Tibial artery (tissue), 4 donors: ENCODE measurements at regions not wholly inside any gene's neighbourhood (a gene's known extent, or its start where the extent isn't known, plus 50 kb on each side); places are given as distances from the start of the nearest gene placed in this dataset.

ENCODE experiments used
- DNase-seq, 2 donors: peaks; one replicate each; pipeline ENCODE4 v3.0.0-alpha.2; 2019
- H3K27ac ChIP-seq, 2 donors: fragments of 200-600 bp; sonication (generic) in 1 of 2; 1 replicate in 1 of 2; 2 replicates in 1 of 2; pipeline ENCODE4 v1.5.1; 2018 to 2019; ENCODE audit warnings: mild to moderate bottlenecking in 1 of 2
- H3K27me3 ChIP-seq, 2 donors: fragments of 200-600 bp; sonication (generic) in 1 of 2; one replicate each; pipeline versions ENCODE4 v1.5.1 to v1.6.0; 2016 to 2019
- H3K36me3 ChIP-seq, 3 donors: fragments of 200-600 bp; sonication (generic) in 2 of 3; one replicate each; pipeline ENCODE4 v1.5.1; 2016 to 2019; ENCODE audit warnings: mild to moderate bottlenecking in 2 of 3
- H3K4me1 ChIP-seq, 4 donors: fragments of 200-600 bp; sonication (generic) in 2 of 4; 1 replicate in 3 of 4; 2 replicates in 1 of 4; pipeline ENCODE4 v1.5.1; 2016 to 2019
- H3K4me3 ChIP-seq, 2 donors: fragments of 200-600 bp; sonication (generic) in 1 of 2; 1 replicate in 1 of 2; 2 replicates in 1 of 2; pipeline ENCODE4 v1.5.1; 2018 to 2019; ENCODE audit warnings: mild to moderate bottlenecking in 2 of 2
- H3K9me3 ChIP-seq, 3 donors: fragments of 200-600 bp; sonication (generic) in 1 of 3; one replicate each; pipeline ENCODE4 v1.5.1; 2016 to 2019
- intact Hi-C: fragments of 100-400 bp; cut with DNase I; formaldehyde crosslinking; loops from one replicate; pipeline ENCODE4 v1.15.0; 2023; ENCODE audit warnings: low total_unique reads
- TF ChIP-seq, protein P1 (sequence below), 2 experiments: fragments of 200-600 bp in 1 of 2; fragments of 450-650 bp in 1 of 2; IDR thresholded peaks; one replicate each; pipeline ENCODE4 v1.5.1; 2017 to 2019; ENCODE audit warnings: antibody characterized with exemption in 2 of 2, mild to moderate bottlenecking in 1 of 2, moderate library complexity in 1 of 2

DNA sequence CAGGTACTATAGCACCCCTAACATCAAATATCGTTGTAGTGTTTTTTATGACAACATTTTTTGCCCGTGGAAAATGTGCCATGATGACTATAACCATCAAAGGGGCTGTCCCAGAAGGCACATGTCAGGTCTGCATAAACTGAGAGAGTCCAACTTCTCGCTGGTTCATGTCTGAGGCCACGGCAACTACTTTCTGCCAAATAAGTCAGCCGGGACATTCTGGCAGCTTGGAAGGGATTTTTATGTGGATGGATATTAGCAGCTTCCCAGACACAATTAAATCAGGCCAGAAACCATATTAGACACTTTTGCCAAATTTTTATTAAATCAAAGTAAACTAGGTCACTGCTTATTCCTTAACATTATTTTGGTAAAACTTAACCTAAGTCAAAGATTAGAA is 477.4 kb upstream of the FZD8 start:
- TF ChIP-seq, protein P1, sequence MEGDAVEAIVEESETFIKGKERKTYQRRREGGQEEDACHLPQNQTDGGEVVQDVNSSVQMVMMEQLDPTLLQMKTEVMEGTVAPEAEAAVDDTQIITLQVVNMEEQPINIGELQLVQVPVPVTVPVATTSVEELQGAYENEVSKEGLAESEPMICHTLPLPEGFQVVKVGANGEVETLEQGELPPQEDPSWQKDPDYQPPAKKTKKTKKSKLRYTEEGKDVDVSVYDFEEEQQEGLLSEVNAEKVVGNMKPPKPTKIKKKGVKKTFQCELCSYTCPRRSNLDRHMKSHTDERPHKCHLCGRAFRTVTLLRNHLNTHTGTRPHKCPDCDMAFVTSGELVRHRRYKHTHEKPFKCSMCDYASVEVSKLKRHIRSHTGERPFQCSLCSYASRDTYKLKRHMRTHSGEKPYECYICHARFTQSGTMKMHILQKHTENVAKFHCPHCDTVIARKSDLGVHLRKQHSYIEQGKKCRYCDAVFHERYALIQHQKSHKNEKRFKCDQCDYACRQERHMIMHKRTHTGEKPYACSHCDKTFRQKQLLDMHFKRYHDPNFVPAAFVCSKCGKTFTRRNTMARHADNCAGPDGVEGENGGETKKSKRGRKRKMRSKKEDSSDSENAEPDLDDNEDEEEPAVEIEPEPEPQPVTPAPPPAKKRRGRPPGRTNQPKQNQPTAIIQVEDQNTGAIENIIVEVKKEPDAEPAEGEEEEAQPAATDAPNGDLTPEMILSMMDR (IDR thresholded peaks at IDR 0.05), result no peak
- Histone ChIP-seq H3K36me3 (no peaks in the 10 kb centered on the region), H3K9me3 (no peaks in the 10 kb centered on the region), H3K27me3 (no peaks in the 10 kb centered on the region), H3K4me1 (peaks cover 0 to 64% (median 19%) of the 10 kb centered on the region in 4 donors), H3K27ac (peak overlapping the region; percentile 43 to 50), H3K4me3 (no peak overlapping the region)
- intact Hi-C loops, result no loop called here
- peak; percentile 54 to 69 for DNase-seq

DNA sequence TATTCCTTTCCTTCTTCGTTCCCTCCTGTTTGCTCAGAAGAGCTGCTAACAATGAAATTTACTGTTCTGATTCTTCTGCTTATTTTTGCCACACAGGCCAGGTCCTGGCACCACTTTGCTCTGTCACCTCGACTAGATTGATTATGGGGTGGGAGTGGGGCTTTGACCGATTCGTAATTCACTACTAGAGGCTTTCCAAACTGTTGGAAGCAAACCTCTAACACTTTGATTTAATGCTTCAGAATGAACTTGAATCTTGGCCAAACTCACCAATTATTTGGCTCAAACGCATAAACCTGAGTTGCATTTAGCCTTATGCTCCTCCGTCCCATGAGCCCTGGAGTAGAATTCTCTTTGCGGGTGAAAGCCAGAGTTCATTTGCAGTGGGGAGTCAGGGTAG is 476.2 kb upstream of the FZD8 start:
- Histone ChIP-seq H3K36me3 (no peaks in the 10 kb centered on the region), H3K9me3 (no peaks in the 10 kb centered on the region), H3K27ac (no peak overlapping the region), H3K27me3 (no peaks in the 10 kb centered on the region), H3K4me3 (no peak overlapping the region), H3K4me1 (peaks cover 0 to 69% (median 19%) of the 10 kb centered on the region in 4 donors)
- TF ChIP-seq, protein P1 (IDR thresholded peaks at IDR 0.05), result no peak
- DNase-seq, result no peak
- intact Hi-C loops, result no loop called here

DNA sequence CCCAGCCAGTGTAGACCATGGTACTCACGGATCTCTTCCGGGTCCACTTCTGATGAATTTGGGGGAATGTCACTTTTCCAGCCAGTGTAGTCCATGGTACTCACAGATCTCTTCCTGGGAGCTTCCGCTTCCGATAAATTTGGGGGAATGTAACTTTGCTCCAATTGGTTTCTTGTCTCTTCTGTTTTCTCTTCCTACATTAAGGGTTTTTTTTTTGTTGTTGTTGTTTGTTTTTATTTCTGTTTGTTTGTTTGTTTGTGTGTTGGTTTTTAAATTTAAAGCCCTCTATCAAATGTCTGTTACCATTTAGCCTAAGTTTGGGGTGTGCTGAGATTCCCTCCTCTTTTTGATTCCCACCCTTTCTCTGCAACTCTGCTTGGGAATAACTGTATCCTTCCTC is 475.8 kb upstream of the FZD8 start:
- no peak for DNase-seq
- H3K9me3 ChIP-seq, result no peaks in the 10 kb centered on the region
- no peak overlapping the region for H3K27ac ChIP-seq
- H3K4me3 ChIP-seq, result no peak overlapping the region
- H3K4me1 ChIP-seq, result peaks cover 0 to 69% (median 19%) of the 10 kb centered on the region in 4 donors
- intact Hi-C loops, result no loop called here
- TF ChIP-seq, protein P1 (IDR thresholded peaks at IDR 0.05), result no peak
- no peaks in the 10 kb centered on the region for H3K36me3 ChIP-seq
- H3K27me3 ChIP-seq, result no peaks in the 10 kb centered on the region

DNA sequence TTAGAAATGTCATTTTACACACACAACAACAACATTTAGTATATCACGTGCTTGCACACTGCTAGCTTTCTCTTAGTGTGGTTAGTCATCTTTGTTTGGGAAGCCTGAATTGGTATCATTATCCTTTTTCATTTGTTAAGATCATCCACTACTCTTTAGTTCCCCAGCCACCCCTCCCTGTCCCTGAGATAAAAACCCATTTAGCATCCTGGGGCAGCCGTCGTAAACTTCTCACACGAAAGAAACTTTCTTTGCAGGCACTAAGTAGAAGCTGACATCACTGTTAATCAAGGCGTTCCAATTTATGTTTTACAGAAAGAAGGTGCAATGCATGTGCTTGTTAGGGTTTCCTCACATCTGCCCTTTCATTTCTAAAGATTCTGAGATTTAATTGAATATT is 475.1 kb upstream of the FZD8 start:
- H3K27me3 ChIP-seq, result no peaks in the 10 kb centered on the region
- peaks cover 0 to 69% (median 19%) of the 10 kb centered on the region in 4 donors for H3K4me1 ChIP-seq
- H3K27ac ChIP-seq, result peak overlapping the region in 1 of 2 donors; percentile 38
- no peaks in the 10 kb centered on the region for H3K9me3 ChIP-seq
- DNase-seq, result no peak
- intact Hi-C loops, result no loop called here
- H3K36me3 ChIP-seq, result no peaks in the 10 kb centered on the region
- H3K4me3 ChIP-seq, result no peak overlapping the region
- TF ChIP-seq, protein P1 (IDR thresholded peaks at IDR 0.05), result no peak

DNA sequence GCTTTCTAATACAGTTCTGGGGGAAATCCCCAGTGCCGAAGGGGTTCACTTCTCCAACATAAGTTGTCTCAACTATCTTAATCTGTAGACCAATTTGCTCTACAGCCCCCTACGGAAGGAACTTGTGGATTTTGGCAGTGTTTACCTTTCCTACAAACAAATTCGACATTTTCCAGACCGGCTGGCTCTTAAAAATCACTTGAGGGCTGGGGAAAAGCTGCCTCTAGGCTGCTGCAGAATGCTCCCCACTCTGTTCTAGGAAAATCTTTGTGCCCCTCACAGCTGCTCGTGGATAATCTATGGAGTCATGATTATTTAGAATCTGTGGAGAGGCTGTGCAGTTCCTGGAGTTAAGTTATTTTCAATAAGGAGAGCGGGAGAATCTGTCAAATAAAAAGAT is 474.6 kb upstream of the FZD8 start:
- Histone ChIP-seq H3K36me3 (no peaks in the 10 kb centered on the region), H3K4me3 (no peak overlapping the region), H3K9me3 (no peaks in the 10 kb centered on the region), H3K4me1 (peaks cover 0 to 69% (median 19%) of the 10 kb centered on the region in 4 donors), H3K27me3 (no peaks in the 10 kb centered on the region), H3K27ac (peak overlapping the region; percentile 33 to 38)
- no peak for DNase-seq
- TF ChIP-seq, protein P1 (IDR thresholded peaks at IDR 0.05), result no peak
- intact Hi-C loops, result no loop called here

DNA sequence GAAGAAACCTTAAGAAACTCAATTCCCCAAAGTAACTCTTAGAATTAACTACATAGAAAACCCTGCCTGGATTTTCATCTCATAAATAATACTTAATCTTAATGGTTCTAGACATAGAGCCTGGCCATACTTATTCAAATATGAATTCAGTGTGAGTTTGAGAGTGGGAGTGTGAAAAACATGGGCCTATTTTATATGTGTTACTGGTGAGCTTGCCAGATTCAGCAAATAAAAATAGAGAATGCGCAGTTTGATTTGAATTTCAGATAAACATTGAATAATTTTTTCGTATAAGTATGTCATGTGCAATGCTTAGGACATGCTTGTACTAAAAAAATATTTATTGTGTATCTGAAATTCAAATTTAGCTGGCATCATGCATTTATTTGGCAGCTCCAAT is 473.9 kb upstream of the FZD8 start:
- intact Hi-C loops, result no loop called here

More for the DNA sequence above, 473.9 kb upstream of the FZD8 start:
- no peaks in the 10 kb centered on the region for H3K27me3 ChIP-seq
- TF ChIP-seq, protein P1 (IDR thresholded peaks at IDR 0.05), result no peak
- H3K4me1 ChIP-seq, result peaks cover 0 to 69% (median 19%) of the 10 kb centered on the region in 4 donors
- peak overlapping the region in 1 of 2 donors; percentile 33 for H3K27ac ChIP-seq
- H3K4me3 ChIP-seq, result no peak overlapping the region
- H3K9me3 ChIP-seq, result no peaks in the 10 kb centered on the region
- no peaks in the 10 kb centered on the region for H3K36me3 ChIP-seq
- no peak for DNase-seq
